ENCODE measurements at regions not wholly inside any gene's neighbourhood (a gene's known extent, or its start where the extent isn't known, plus 50 kb on each side); places are given as distances from the start of the nearest gene placed in this dataset.

- TF ChIP-seq, protein P1, sequence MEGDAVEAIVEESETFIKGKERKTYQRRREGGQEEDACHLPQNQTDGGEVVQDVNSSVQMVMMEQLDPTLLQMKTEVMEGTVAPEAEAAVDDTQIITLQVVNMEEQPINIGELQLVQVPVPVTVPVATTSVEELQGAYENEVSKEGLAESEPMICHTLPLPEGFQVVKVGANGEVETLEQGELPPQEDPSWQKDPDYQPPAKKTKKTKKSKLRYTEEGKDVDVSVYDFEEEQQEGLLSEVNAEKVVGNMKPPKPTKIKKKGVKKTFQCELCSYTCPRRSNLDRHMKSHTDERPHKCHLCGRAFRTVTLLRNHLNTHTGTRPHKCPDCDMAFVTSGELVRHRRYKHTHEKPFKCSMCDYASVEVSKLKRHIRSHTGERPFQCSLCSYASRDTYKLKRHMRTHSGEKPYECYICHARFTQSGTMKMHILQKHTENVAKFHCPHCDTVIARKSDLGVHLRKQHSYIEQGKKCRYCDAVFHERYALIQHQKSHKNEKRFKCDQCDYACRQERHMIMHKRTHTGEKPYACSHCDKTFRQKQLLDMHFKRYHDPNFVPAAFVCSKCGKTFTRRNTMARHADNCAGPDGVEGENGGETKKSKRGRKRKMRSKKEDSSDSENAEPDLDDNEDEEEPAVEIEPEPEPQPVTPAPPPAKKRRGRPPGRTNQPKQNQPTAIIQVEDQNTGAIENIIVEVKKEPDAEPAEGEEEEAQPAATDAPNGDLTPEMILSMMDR (conservative IDR thresholded peaks at IDR 0.05; ENCODE audit: low read depth, low read length) = no peak
- TF ChIP-seq RCOR1 (IDR thresholded peaks at IDR 0.05; ENCODE audit: insufficient replicate concordance, low read length) = no peak
- no peak for TF ChIP-seq SMC3 (IDR thresholded peaks at IDR 0.05; ENCODE audit: low read depth, low read length)
- no peak for TF ChIP-seq POLR2A (IDR thresholded peaks at IDR 0.05; ENCODE audit: low read depth, low read length)
- TF ChIP-seq BHLHE40 (IDR thresholded peaks at IDR 0.05; ENCODE audit: low read depth, low read length) = no peak
- TF ChIP-seq MXI1 (IDR thresholded peaks at IDR 0.05; ENCODE audit: borderline replicate concordance, low read depth, low read length) = no peak
- no peak for TF ChIP-seq RFX5 (IDR thresholded peaks at IDR 0.05; ENCODE audit: low read depth, low read length)
Measured at GRCh38 chr12:18983854-18984253, 145.7 kb upstream of the PLEKHA5 start.

Measured in IMR-90 (cell line).